ENCODE measurements at regions not wholly inside any gene's neighbourhood (a gene's known extent, or its start where the extent isn't known, plus 50 kb on each side); places are given as distances from the start of the nearest gene placed in this dataset.

- H3K9me3 Mint-ChIP-seq: no peaks in the 10 kb centered on the region
- Histone ChIP-seq H3K36me3 (no peaks in the 10 kb centered on the region), H4K20me1 (ENCODE audit: low read depth) (no peaks in the 10 kb centered on the region), H3K27ac (no peak overlapping the region), H3K27me3 (no peaks in the 10 kb centered on the region), H3K4me3 (no peak overlapping the region), H3K4me2 (no peak overlapping the region), H3K4me1 (peaks cover 8% of the 10 kb centered on the region), H3F3A (ENCODE audit: low read depth) (no peaks in the 10 kb centered on the region), H3K9ac (no peak overlapping the region), H3K9me3 (ENCODE audit: low read depth) (no peaks in the 10 kb centered on the region), H2AFZ (replicated peaks) (no peak overlapping the region), H3K79me2 (ENCODE audit: low read depth) (no peaks in the 10 kb centered on the region)
- TF ChIP-seq EZH2phosphoT487 (IDR thresholded peaks at IDR 0.05) (no peak), CTCF (IDR thresholded peaks at IDR 0.05) (no peak), EZH2 (IDR thresholded peaks at IDR 0.05) (no peak)
- no peak for DNase-seq (ENCODE audit: low spot score)
- no peaks in the 10 kb centered on the region for H3K4me1 Mint-ChIP-seq
- H3K4me3 Mint-ChIP-seq: no peak overlapping the region
- peaks cover 2% of the 10 kb centered on the region for H3K27me3 Mint-ChIP-seq (ENCODE audit: insufficient read depth, low read depth)
- H3K27ac Mint-ChIP-seq: no peak overlapping the region
- H3K36me3 Mint-ChIP-seq: no peaks in the 10 kb centered on the region
Measured at GRCh38 chr12:115657081-115658013, 620.1 kb downstream of the MED13L start.

- Mint-ChIP-seq H3K36me3 (no peaks in the 10 kb centered on the region), H3K4me1 (peaks cover 12% of the 10 kb centered on the region), H3K27me3 (ENCODE audit: insufficient read depth, low read depth) (peaks cover 6% of the 10 kb centered on the region), H3K27ac (no peak overlapping the region), H3K9me3 (no peaks in the 10 kb centered on the region), H3K4me3 (no peak overlapping the region)
- H4K20me1 ChIP-seq (ENCODE audit: low read depth): no peaks in the 10 kb centered on the region
- DNase-seq (ENCODE audit: low spot score): no peak
- H3K27me3 ChIP-seq: no peaks in the 10 kb centered on the region
- no peak for TF ChIP-seq EZH2phosphoT487 (IDR thresholded peaks at IDR 0.05)
- TF ChIP-seq CTCF (IDR thresholded peaks at IDR 0.05): no peak
- no peak for TF ChIP-seq EZH2 (IDR thresholded peaks at IDR 0.05)
- no peak overlapping the region for H3K27ac ChIP-seq
- H3K36me3 ChIP-seq: no peaks in the 10 kb centered on the region
- peaks cover 8% of the 10 kb centered on the region for H3K4me1 ChIP-seq
- no peaks in the 10 kb centered on the region for H3K79me2 ChIP-seq (ENCODE audit: low read depth)
- no peaks in the 10 kb centered on the region for H3K9me3 ChIP-seq (ENCODE audit: low read depth)
- no peaks in the 10 kb centered on the region for H3F3A ChIP-seq (ENCODE audit: low read depth)
- no peak overlapping the region for H2AFZ ChIP-seq (replicated peaks)
- H3K4me2 ChIP-seq: no peak overlapping the region
- H3K9ac ChIP-seq: no peak overlapping the region
- H3K4me3 ChIP-seq: no peak overlapping the region
Measured at GRCh38 chr12:115650026-115650425, 627.5 kb downstream of the MED13L start.

- DNase-seq (ENCODE audit: low spot score): no peak
- no peak overlapping the region for H3K9ac ChIP-seq
- no peak overlapping the region for H2AFZ ChIP-seq (replicated peaks)
- no peak overlapping the region for H3K27ac ChIP-seq
- H3K9me3 ChIP-seq (ENCODE audit: low read depth): no peaks in the 10 kb centered on the region
- no peaks in the 10 kb centered on the region for H3F3A ChIP-seq (ENCODE audit: low read depth)
- Mint-ChIP-seq H3K27ac (no peak overlapping the region), H3K36me3 (no peaks in the 10 kb centered on the region), H3K9me3 (no peaks in the 10 kb centered on the region), H3K4me3 (no peak overlapping the region), H3K27me3 (ENCODE audit: insufficient read depth, low read depth) (peaks cover 6% of the 10 kb centered on the region), H3K4me1 (peaks cover 12% of the 10 kb centered on the region)
- no peaks in the 10 kb centered on the region for H3K36me3 ChIP-seq
- no peak overlapping the region for H3K4me2 ChIP-seq
- TF ChIP-seq EZH2 (IDR thresholded peaks at IDR 0.05): no peak
- no peak overlapping the region for H3K4me3 ChIP-seq
- H3K4me1 ChIP-seq: peaks cover 2% of the 10 kb centered on the region
- no peaks in the 10 kb centered on the region for H4K20me1 ChIP-seq (ENCODE audit: low read depth)
- H3K27me3 ChIP-seq: no peaks in the 10 kb centered on the region
- H3K79me2 ChIP-seq (ENCODE audit: low read depth): no peaks in the 10 kb centered on the region
Measured at GRCh38 chr12:115648463-115648862, 629.0 kb downstream of the MED13L start.

GRCh38 chr12:115646210-115646609 is 631.3 kb downstream of the MED13L start:
- Mint-ChIP-seq H3K4me1 (peaks cover 12% of the 10 kb centered on the region), H3K27me3 (ENCODE audit: insufficient read depth, low read depth) (peaks cover 5% of the 10 kb centered on the region), H3K27ac (no peak overlapping the region), H3K36me3 (no peaks in the 10 kb centered on the region), H3K9me3 (no peaks in the 10 kb centered on the region), H3K4me3 (no peak overlapping the region)
- Histone ChIP-seq H3K79me2 (ENCODE audit: low read depth) (no peaks in the 10 kb centered on the region), H3K4me2 (no peak overlapping the region), H2AFZ (replicated peaks) (no peak overlapping the region), H3K36me3 (no peaks in the 10 kb centered on the region), H3F3A (ENCODE audit: low read depth) (no peaks in the 10 kb centered on the region), H3K27me3 (no peaks in the 10 kb centered on the region), H3K27ac (no peak overlapping the region), H3K4me1 (no peaks in the 10 kb centered on the region), H3K9ac (no peak overlapping the region), H3K9me3 (ENCODE audit: low read depth) (no peaks in the 10 kb centered on the region), H4K20me1 (ENCODE audit: low read depth) (no peaks in the 10 kb centered on the region), H3K4me3 (no peak overlapping the region)
- TF ChIP-seq CTCF (IDR thresholded peaks at IDR 0.05) (no peak), EZH2phosphoT487 (IDR thresholded peaks at IDR 0.05) (no peak), EZH2 (IDR thresholded peaks at IDR 0.05) (no peak)
- no peak for DNase-seq (ENCODE audit: low spot score)
